DMS79 (cell line): ENCODE measurements at regions not wholly inside any gene's neighbourhood (a gene's known extent, or its start where the extent isn't known, plus 50 kb on each side); places are given as distances from the start of the nearest gene placed in this dataset.
"Not testable (repeated sequence)": the region's sequence is repeated elsewhere in the genome, so short reads cannot be mapped to it uniquely, and the experiment has no call there.

Experiments used
- DNase-seq: peaks from one replicate; lab custom pipeline; 2025; lab: John Stamatoyannopoulos, UW

DNA sequence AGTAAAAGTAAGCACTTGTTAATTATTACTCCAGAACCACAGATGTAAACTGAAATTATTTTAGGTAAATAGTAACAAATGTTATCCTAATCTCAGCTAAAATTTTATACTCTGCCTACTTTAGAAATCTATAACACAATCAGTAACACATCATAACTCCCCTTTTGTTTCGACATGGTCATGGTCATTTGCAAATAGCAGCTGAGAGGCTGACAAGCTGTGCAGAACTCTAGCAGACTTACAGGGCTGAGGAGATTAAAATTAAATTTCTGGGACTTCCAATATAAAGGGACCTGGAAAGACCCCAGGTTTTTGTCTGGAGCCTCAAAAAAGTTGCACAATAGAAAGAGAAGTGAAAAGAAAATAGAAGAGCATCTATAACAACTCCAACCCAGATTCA lies 88.8 kb downstream of the PRL start:
- DNase-seq = peak; percentile 35

DNA sequence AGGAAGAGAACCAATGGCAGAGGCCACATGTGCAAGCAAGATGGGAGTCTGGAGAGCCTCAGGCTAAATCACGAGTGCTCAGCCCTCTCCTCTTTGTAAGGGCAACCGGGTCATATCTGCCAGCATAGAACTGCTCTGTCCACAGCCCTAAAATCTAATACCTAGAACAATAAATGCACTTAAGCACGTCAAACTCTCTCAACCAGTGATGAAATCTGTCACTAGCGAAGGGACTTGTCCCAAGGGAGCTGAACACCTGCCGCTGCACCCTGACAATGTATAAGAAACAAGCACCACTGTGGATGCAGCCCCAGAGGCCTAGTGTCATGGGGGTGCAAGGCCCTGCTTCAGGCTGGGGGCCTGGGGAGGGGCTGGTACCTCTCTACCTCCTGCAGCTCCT lies 82.5 kb downstream of the PRL start:
- DNase-seq = no peak

DNA sequence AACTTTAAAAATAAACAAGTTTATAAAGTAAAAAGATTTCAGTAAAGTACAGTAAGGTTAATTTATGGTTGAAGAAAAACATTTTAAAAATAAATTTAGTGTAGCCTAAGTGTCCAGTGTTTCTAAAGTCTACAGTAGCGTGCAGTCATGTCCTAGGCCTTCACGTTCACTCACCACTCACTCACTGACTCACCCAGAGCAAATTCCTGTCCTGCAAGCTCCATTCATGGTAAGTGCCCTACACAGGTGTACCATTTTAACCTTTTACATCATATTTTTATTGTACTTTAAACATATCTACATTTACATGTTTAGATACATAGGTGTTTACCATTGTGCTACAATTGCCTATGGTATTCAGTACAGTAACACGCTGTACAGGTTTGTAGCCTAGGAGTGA lies 81.4 kb downstream of the PRL start:
- not testable (repeated sequence) for DNase-seq

DNA sequence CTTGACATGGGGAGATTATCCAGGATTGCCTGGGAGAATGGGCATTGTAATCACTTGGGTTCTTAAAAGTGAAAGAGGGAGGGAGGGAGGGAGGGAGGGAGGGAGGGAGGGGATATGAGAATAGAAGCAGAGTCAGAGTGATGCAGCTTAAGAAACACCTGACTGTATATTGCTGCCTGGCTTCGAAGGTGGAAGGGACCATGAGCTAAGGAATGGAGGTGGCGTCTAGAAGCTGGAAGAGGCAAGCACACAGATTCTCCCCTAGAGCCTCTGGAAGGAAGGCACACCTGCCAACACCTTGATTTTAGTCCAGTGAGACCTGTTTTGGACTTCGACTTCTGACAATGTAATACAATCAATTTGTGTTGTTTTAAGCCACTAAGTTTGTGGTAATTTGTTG lies 78.4 kb downstream of the PRL start:
- no peak for DNase-seq

DNA sequence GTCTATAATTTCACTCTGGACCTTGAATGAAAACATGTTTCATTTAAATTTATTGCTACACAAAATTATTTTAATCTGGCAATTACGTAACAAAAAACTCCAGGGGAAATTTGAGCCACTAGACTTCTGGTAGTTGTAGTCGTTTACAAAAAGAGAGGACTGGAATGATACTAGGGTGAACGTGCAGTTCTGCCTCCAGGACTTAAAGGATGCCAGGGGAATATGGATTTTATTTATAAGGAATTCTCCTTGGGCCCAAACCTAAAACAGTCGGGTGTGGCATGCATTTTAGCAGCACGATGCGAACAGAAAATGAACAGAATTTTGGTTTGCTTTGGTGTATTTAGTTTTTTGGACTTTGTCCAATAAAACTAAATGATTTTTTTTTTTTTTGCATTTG lies 76.9 kb downstream of the PRL start:
- DNase-seq = no peak

DNA sequence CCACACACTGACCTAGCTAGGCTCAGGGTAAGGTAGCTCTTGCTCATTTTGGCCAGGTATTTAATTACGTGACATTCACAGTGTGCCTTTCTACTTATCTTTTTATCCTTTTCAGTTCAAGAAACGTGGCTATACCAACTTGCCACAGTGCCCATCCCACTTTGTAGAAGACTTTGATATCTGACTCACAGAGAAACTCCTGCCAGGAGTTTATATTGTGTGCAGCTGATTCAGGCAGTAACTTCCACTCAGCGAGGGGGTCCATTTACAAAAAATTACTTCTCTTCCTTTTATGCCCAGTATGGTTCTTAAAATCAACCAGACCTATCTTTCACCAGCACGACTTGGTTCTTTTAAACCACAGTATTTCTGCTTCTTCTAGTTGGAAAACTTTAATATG lies 75.6 kb downstream of the PRL start:
- DNase-seq = no peak

DNA sequence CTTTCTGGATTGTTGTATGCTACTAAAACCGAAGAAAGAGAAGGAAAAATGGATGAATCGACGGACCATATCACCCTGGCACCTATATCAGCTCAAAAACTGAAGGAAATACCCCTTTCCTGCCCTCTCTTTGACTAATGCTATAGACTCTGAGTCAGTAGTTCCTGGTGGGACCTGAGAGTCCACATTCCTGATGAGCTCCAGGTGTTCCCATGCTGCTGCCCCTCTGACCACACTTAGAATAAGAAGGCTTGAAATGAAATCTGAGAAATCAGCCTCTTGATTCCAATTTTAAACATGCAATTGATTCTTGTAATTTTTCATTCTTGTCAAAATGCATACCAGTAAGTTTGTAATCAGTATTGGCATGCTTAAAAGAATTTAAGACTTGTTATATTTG lies 75.2 kb downstream of the PRL start:
- DNase-seq = no peak

DNA sequence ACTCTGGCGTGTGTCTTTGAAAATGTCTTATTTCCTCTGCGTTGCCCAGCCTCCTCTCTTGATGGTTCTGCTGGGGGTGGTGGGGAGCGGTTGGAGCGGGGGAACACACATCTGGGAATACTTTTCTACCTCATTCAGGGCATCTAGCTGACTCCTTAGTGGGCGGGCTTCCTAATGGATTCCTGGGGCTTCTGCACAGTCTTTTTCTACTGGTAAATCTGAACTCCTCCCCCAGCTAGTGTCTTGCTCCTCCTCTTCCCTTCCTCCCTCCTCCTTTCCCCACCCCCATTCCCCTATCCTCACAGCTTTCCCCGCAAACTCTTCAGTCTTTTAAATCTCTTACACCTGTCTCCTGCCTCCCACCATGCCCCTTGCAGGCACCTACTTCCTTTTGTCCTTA lies 74.4 kb downstream of the PRL start:
- no peak for DNase-seq

DNA sequence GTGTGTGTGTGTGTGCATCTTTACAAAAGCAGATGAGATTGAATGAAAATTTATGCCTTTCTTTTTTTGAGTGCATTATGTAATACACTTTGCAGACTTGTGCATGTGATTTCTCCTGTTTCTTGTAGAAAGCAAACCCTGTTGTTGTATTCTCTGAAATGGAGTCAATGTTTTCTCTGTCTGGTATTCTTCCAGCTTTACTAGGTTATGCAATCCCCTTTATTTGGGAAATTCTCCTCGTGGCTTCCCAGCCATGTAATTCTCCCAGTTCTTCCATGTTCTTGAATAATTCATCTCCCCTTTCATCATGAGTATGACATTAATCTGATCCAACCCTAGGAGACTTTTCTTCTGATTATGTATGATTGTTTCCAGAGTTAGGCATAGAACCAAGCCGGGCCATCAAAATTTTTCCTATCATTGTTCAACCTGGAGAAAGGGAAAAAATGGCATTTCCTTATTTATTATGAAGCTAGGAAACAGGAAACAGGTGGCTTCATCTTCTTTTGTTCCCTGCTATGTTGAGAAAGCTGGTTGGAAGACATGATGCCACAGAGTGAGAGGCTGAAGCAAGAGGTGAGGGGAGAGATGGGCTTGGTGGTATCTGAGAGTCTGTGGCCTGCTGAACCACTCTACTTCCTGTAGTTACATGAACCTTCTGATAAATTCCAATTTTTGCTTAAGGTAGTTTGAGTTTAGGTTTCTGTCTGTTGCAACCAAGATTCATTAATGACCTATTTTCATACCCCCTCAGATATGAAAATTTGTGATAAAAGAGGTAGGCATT lies 68.8 kb downstream of the PRL start:
- peak; percentile 9 for DNase-seq

DNA sequence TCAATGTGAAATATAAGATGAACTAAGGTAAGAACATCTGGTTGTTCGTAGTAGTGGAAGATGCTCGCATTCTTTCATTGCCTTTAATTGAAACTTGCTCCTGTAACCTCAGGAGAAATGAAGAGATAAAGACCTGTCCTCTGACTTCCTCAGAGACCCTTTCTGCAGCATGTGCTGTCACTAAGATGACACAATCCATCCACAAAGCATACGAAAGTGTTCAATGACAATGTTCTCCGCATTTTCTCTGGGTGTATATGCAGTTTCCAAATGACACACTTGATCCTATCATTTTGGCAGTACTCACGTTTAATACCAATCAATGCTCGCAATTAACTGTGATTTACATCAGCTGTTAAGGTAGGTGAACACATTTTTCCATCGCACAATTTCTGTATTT lies 65.8 kb downstream of the PRL start:
- DNase-seq = no peak

DNA sequence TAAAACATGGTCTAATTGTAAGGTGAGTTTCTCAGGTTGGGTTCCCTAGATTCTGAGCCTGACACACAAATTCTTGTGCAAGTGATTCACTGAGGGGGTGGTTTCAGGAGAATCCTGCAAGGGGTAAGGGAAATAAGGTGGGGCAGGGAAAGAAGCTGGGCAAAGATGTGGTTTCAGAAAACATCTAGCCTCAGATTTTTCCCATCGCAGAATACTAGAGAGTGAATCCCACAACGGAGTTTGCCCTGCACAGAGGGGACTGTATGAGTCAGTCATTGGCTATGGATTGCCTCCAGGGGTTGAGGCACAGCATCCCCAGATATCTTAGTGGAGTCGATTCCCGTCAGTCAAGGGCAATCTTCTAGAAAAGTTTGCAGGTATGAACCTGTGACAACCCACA lies 65.2 kb downstream of the PRL start:
- DNase-seq = no peak

DNA sequence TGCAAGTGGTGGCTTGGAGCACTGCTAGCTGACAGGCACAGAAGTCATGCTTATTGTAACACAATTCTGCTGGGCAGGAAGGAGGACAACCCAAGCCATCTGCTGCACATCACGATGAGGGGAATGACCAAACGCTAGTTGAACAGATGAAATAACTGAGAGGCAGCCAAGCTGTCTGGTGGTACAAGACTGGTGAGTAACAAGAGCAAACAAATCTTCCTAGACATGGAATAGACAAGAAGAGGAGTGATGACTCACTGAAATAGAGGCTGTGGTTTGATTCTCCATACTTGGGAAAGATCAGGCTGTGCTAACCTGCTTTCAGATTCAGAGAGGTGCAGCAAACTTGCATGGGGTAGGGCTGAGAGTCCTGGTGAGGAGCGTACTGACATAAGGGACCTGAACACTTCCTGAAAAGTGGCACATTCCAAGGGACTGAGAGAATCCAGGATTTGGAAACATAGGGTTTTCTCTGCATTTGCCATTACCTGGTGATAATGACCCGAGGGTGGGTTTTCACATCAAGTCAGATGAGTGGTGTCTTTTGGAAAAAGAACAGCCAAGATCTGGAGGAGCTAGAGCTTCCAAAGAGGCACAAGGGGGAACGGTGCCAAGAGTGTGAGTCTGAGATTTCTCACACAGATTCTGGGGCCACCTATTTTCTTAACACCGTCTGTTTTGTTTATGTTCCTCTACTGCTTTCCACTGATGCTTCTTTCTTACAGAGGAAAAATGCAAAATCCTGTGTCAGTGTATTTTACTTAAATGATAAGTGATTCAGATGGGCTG lies 60.0 kb downstream of the PRL start:
- no peak for DNase-seq
